ENCODE measurements at regions not wholly inside any gene's neighbourhood (a gene's known extent, or its start where the extent isn't known, plus 50 kb on each side); places are given as distances from the start of the nearest gene placed in this dataset.

DNA sequence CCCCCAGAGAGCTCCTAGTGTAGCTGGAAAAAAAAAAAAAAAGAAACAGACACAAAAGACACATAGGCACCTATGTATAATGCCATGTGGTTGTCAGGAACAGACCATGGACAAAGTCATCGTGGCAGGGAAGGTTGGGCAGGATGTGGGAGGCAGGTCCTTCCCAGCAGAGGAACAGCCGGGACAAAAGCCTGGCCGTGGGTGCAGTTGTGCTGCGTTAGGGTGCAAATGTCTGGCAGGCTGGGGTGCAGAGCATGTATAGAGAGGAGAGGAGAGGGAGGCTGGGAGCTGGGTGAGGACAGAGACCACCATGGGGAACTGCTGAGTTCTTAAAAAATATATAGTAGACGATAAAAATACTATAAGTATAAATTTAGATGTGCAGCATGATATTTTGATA is 125.7 kb upstream of the C1orf174 start:
- Histone ChIP-seq H3K36me3 (ENCODE audit: control insufficient read depth, insufficient read depth, low read length) (no peaks in the 10 kb centered on the region), H3K9me3 (ENCODE audit: control insufficient read depth, low read depth, low read length) (no peaks in the 10 kb centered on the region), H3K27ac (ENCODE audit: low read length) (no peak overlapping the region), H3K4me3 (ENCODE audit: low read length) (no peak overlapping the region), H3K4me1 (ENCODE audit: control insufficient read depth, insufficient read depth, low read length) (no peaks in the 10 kb centered on the region), H3K27me3 (ENCODE audit: control insufficient read depth, insufficient read depth, low read length) (no peaks in the 10 kb centered on the region)
- DNase-seq = no peak
- 81% methylated on average over 2 of the region's 5 CpGs for WGBS (ENCODE audit: insufficient coverage, low lambda C conversion rate)

DNA sequence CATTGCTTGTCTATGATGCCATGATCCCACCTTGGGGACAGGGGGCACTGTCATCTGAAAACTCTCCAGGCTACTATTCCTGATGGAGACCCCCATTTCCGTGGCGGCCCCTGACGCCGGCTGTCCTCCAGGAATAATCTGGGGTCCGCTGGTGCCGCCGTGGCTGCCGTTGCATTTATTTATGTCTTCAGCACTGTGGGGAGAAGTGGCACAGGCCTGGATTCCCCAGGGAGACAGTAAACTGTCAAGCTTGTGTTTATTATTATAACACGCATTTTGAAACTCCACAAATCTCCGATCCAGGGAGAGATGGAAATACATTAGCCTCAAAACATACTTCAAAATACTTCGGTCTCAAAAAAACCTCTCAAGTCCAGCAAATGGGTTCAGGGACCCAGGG is 126.9 kb upstream of the C1orf174 start:
- Histone ChIP-seq H3K36me3 (ENCODE audit: control insufficient read depth, insufficient read depth, low read length) (no peaks in the 10 kb centered on the region), H3K9me3 (ENCODE audit: control insufficient read depth, low read depth, low read length) (no peaks in the 10 kb centered on the region), H3K27ac (ENCODE audit: low read length) (no peak overlapping the region), H3K4me1 (ENCODE audit: control insufficient read depth, insufficient read depth, low read length) (no peaks in the 10 kb centered on the region), H3K27me3 (ENCODE audit: control insufficient read depth, insufficient read depth, low read length) (no peaks in the 10 kb centered on the region), H3K4me3 (ENCODE audit: low read length) (no peak overlapping the region)
- DNase-seq = no peak
- no CpG with 5 or more reads among the region's 11 CpGs for WGBS (ENCODE audit: insufficient coverage, low lambda C conversion rate)

DNA sequence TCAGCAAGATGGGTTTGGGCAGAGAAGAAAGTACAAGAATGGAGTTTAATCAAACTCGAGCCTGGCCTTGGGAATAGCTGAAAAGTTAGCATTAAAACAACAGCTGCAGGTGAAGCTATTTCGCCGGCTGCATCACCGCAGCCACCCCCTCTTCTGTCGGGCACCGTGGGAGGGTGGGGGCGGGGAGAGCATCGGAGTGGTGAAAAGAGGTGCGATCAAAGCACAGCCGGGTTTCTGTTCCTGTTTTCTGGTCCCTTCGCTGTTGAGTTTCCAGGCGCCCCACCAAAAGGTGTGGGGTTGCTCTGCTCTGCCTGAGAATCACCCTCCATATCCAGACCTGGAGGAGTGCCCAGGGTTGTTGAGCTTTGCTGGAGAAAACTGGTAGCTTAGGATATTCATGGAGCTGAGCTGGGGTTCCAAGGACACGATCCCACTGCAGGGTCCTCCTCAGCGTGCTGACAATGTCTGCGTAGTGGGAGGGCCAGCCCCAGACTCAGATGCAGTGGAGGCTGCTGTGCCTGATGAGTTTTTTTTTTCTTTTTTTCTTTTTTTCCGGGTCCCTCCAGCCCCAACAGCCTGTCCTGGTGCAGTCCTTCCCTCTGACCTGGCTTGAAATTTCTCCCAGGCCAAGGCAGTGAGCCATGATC is 127.5 kb upstream of the C1orf174 start:
- Histone ChIP-seq H3K27ac (ENCODE audit: low read length) (no peak overlapping the region), H3K4me1 (ENCODE audit: control insufficient read depth, insufficient read depth, low read length) (no peaks in the 10 kb centered on the region), H3K9me3 (ENCODE audit: control insufficient read depth, low read depth, low read length) (no peaks in the 10 kb centered on the region), H3K4me3 (ENCODE audit: low read length) (no peak overlapping the region), H3K27me3 (ENCODE audit: control insufficient read depth, insufficient read depth, low read length) (no peaks in the 10 kb centered on the region), H3K36me3 (ENCODE audit: control insufficient read depth, insufficient read depth, low read length) (no peaks in the 10 kb centered on the region)
- DNase-seq = no peak
- WGBS (ENCODE audit: insufficient coverage, low lambda C conversion rate) = no CpG with 5 or more reads among the region's 16 CpGs

DNA sequence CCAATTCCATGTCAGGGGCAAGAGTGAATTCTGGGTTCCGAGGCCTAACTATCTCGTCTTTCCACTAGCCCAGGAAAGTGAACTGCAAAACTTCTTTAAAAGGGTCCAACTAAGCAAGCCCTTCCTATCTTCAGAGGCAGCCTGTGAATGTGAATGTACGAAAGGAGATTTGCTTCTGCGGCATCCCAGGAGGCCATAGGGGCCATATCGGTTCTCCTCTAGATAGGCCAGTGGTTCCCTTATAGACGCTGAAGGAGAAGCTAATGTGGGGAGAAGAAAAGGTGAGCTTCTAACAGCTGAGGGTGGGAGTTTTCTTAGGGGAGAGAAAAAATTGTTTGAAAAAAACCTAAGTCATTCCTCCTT is 128.0 kb upstream of the C1orf174 start:
- Histone ChIP-seq H3K4me3 (ENCODE audit: low read length) (no peak overlapping the region), H3K27ac (ENCODE audit: low read length) (no peak overlapping the region), H3K9me3 (ENCODE audit: control insufficient read depth, low read depth, low read length) (no peaks in the 10 kb centered on the region), H3K36me3 (ENCODE audit: control insufficient read depth, insufficient read depth, low read length) (no peaks in the 10 kb centered on the region), H3K27me3 (ENCODE audit: control insufficient read depth, insufficient read depth, low read length) (no peaks in the 10 kb centered on the region), H3K4me1 (ENCODE audit: control insufficient read depth, insufficient read depth, low read length) (no peaks in the 10 kb centered on the region)
- no peak for DNase-seq
- WGBS (ENCODE audit: insufficient coverage, low lambda C conversion rate) = no CpG with 5 or more reads among the region's 6 CpGs

DNA sequence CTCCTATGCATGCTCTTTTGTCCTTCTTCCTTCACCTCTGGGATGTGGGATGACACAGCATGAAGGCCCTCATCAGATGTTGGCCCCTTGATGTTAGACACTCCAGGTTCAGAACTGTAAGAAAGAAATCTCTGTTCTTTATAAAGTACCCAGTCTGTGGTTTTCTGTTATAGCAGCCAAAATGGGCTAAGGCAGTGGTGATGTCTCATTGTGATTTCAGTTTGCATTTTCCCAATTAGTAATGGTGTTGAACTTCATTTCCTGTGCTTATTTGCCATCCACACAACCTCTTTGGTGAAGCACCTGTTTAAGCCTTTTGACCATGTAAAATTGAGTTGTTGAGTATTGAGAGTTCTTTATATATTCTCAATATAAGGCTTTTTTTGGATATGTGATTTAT is 129.3 kb upstream of the C1orf174 start:
- Histone ChIP-seq H3K27ac (ENCODE audit: low read length) (no peak overlapping the region), H3K9me3 (ENCODE audit: control insufficient read depth, low read depth, low read length) (no peaks in the 10 kb centered on the region), H3K4me1 (ENCODE audit: control insufficient read depth, insufficient read depth, low read length) (no peaks in the 10 kb centered on the region), H3K36me3 (ENCODE audit: control insufficient read depth, insufficient read depth, low read length) (no peaks in the 10 kb centered on the region), H3K27me3 (ENCODE audit: control insufficient read depth, insufficient read depth, low read length) (peaks cover 3% of the 10 kb centered on the region), H3K4me3 (ENCODE audit: low read length) (no peak overlapping the region)
- DNase-seq = no peak

DNA sequence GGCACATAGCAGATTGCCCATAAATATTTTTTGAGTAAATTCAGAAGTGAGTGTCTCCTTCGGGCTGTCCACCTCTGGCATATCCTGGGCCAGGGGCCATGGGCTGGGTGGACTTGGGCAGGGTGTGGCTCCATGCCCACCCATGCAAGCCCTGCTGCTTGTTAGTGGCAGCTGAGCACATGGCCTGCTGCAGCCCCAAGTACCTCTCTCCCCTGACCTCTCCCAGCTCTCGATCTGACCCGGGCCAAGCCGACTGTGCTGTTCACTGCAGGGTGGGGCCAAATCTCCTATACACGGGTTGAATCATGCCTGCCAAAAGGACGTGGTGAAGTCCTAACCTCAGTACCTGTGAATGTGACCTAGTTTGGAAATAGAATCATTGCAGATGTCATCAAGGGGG is 132.5 kb upstream of the C1orf174 start:
- H3K36me3 ChIP-seq (ENCODE audit: control insufficient read depth, insufficient read depth, low read length) = no peaks in the 10 kb centered on the region
- DNase-seq = no peak
- WGBS (ENCODE audit: insufficient coverage, low lambda C conversion rate) = no CpG with 5 or more reads among the region's 6 CpGs
- H3K4me1 ChIP-seq (ENCODE audit: control insufficient read depth, insufficient read depth, low read length) = no peaks in the 10 kb centered on the region
- no peaks in the 10 kb centered on the region for H3K9me3 ChIP-seq (ENCODE audit: control insufficient read depth, low read depth, low read length)
- H3K27me3 ChIP-seq (ENCODE audit: control insufficient read depth, insufficient read depth, low read length) = peaks cover 3% of the 10 kb centered on the region
- H3K4me3 ChIP-seq (ENCODE audit: low read length) = no peak overlapping the region
- no peak overlapping the region for H3K27ac ChIP-seq (ENCODE audit: low read length)

DNA sequence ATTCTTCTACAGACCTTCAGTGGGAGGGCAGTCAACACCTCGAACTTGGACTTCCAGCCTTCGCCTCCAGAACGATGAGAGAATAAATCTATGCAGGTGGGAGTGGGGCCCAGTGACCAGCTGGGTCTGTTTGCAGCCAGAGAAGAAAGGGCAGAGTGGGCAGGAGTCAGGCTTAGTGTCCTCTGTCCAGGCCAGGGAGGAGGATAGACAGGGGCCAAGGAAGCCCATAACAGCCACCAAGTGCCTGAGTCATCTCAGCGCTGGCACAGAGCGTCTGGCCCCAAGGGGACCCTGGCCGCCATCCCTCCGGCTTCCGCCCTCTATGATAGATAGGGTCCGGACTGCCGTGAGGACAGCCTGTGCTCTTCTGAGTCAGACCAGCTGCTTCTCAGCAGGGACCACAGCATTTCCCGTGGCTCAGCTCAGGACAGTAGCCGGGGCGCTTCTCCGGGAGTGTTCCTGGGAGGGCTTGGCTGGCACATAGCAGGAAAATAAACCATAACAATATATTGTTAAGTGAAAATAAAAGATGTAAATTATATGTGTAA is 133.1 kb upstream of the C1orf174 start:
- Histone ChIP-seq H3K27me3 (ENCODE audit: control insufficient read depth, insufficient read depth, low read length) (peaks cover 3% of the 10 kb centered on the region), H3K27ac (ENCODE audit: low read length) (no peak overlapping the region), H3K4me3 (ENCODE audit: low read length) (no peak overlapping the region), H3K4me1 (ENCODE audit: control insufficient read depth, insufficient read depth, low read length) (no peaks in the 10 kb centered on the region), H3K9me3 (ENCODE audit: control insufficient read depth, low read depth, low read length) (no peaks in the 10 kb centered on the region), H3K36me3 (ENCODE audit: control insufficient read depth, insufficient read depth, low read length) (no peaks in the 10 kb centered on the region)
- no CpG with 5 or more reads among the region's 14 CpGs for WGBS (ENCODE audit: insufficient coverage, low lambda C conversion rate)
- DNase-seq = no peak

DNA sequence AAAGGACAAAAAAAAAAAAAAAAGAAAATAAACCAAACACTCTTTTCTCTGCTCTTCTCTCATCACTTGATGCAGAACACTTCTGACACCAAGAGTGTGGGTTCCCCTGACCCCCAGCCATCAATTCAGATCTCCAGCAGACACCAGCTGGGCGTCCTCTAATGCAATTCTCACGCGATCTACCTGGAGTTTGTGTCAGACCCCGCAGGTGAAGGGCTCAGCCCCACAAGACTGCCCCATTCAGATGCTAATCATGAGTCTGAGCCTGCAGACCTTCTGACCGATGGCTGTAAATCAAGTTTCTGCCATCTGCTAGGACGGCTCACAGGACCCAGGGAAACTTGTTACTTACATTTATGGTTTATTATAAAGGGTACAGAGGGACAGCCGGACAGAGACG is 133.6 kb upstream of the C1orf174 start:
- Histone ChIP-seq H3K36me3 (ENCODE audit: control insufficient read depth, insufficient read depth, low read length) (no peaks in the 10 kb centered on the region), H3K27me3 (ENCODE audit: control insufficient read depth, insufficient read depth, low read length) (peaks cover 3% of the 10 kb centered on the region), H3K27ac (ENCODE audit: low read length) (no peak overlapping the region), H3K9me3 (ENCODE audit: control insufficient read depth, low read depth, low read length) (no peaks in the 10 kb centered on the region), H3K4me3 (ENCODE audit: low read length) (no peak overlapping the region), H3K4me1 (ENCODE audit: control insufficient read depth, insufficient read depth, low read length) (no peaks in the 10 kb centered on the region)
- no CpG with 5 or more reads among the region's 8 CpGs for WGBS (ENCODE audit: insufficient coverage, low lambda C conversion rate)
- no peak for DNase-seq

DNA sequence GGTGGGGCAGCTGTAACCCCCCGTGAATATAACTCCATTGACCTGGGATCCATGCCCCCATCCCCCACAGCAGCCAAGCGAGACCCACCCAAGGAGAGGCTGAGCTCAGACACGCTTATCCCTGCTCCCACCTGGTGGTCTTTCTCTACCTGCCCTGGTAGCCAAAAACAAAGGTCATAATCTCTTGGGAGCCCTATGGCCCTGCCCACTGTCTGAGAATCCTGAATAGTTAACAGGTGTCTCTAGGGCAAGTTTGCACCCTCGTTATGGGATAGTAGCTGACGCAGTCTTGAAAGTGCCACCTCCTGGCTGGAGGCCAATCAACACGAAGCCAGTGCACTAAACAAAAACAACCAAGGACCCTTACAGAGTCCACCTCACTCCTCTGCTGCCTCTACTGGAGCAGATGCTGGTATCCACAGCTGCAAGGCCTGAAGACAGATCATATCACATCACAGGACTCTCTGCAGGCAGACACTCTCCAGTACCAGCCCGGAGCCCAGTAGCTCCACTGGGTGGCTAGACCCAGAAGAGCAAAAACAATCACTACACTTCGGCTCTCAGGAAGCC is 134.3 kb upstream of the C1orf174 start:
- no CpG with 5 or more reads among the region's 8 CpGs for WGBS (ENCODE audit: insufficient coverage, low lambda C conversion rate)
- Histone ChIP-seq H3K4me3 (ENCODE audit: low read length) (no peak overlapping the region), H3K36me3 (ENCODE audit: control insufficient read depth, insufficient read depth, low read length) (no peaks in the 10 kb centered on the region), H3K9me3 (ENCODE audit: control insufficient read depth, low read depth, low read length) (no peaks in the 10 kb centered on the region), H3K4me1 (ENCODE audit: control insufficient read depth, insufficient read depth, low read length) (no peaks in the 10 kb centered on the region), H3K27ac (ENCODE audit: low read length) (no peak overlapping the region), H3K27me3 (ENCODE audit: control insufficient read depth, insufficient read depth, low read length) (peaks cover 3% of the 10 kb centered on the region)
- no peak for DNase-seq

DNA sequence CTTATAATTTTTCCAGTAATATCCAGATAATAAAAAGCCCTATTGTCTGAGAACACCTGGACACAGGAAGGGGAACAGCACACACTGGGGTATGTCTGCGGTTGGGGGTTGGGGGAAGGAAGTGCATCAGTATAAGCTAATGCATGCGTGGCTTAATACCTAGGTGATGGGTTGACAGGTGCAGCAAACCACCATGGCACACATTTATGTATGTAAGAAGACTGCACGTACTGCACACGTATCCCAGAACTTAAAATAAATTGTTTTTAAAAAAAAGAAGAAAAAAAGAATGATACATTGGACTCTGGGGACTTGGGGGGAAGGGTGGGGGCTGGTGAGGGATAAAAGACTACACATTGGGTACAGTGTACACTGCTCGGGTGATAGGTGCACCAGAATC is 144.9 kb upstream of the C1orf174 start:
- Histone ChIP-seq H3K27me3 (ENCODE audit: control insufficient read depth, insufficient read depth, low read length) (no peaks in the 10 kb centered on the region), H3K4me1 (ENCODE audit: control insufficient read depth, insufficient read depth, low read length) (no peaks in the 10 kb centered on the region), H3K27ac (ENCODE audit: low read length) (no peak overlapping the region), H3K36me3 (ENCODE audit: control insufficient read depth, insufficient read depth, low read length) (no peaks in the 10 kb centered on the region), H3K9me3 (ENCODE audit: control insufficient read depth, low read depth, low read length) (no peaks in the 10 kb centered on the region), H3K4me3 (ENCODE audit: low read length) (no peak overlapping the region)
- no peak for DNase-seq
- 100% methylated on average over 1 of the region's 5 CpGs for WGBS (ENCODE audit: insufficient coverage, low lambda C conversion rate)

DNA sequence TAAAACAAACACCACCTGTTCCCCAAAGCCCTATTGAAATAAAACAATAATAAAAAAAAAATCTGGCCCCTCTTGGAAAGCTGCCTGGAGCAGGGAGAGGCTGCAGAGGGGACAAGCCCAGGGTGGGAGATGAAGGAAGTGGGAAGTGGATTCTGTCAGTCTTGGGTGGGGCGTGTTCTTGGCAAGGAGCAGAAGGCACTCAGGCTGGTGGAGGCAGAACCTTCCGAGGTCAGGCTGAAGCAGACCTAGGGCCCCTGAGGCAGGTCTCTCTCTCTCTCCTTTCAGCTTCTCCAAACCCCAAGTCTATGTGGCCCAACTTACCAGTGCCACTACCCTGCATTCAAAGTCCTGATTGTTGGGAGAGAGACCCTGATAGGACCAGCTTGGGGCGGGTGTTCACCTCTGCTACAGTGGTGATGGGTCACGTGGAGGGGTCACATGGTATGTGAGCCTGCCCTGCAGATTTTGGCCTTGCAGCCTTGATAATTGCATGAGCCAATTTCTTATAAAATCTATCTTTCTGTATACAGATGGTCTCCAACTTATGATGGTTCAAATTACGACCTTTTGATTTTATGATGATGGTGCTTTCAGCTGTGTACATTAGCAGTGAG is 145.4 kb upstream of the C1orf174 start:
- Histone ChIP-seq H3K9me3 (ENCODE audit: control insufficient read depth, low read depth, low read length) (no peaks in the 10 kb centered on the region), H3K36me3 (ENCODE audit: control insufficient read depth, insufficient read depth, low read length) (no peaks in the 10 kb centered on the region), H3K4me3 (ENCODE audit: low read length) (no peak overlapping the region), H3K27ac (ENCODE audit: low read length) (no peak overlapping the region), H3K4me1 (ENCODE audit: control insufficient read depth, insufficient read depth, low read length) (no peaks in the 10 kb centered on the region), H3K27me3 (ENCODE audit: control insufficient read depth, insufficient read depth, low read length) (no peaks in the 10 kb centered on the region)
- no CpG with 5 or more reads among the region's 5 CpGs for WGBS (ENCODE audit: insufficient coverage, low lambda C conversion rate)
- no peak for DNase-seq
